ENCODE measurements at regions not wholly inside any gene's neighbourhood (a gene's known extent, or its start where the extent isn't known, plus 50 kb on each side); places are given as distances from the start of the nearest gene placed in this dataset.

GRCh38 chr4:170464614-170465197, 374.9 kb upstream of the AADAT start (continued):
- no peak for TF ChIP-seq TBP (IDR thresholded peaks at IDR 0.05; ENCODE audit: low read depth, low read length)
